ENCODE measurements at regions not wholly inside any gene's neighbourhood (a gene's known extent, or its start where the extent isn't known, plus 50 kb on each side); places are given as distances from the start of the nearest gene placed in this dataset.

- no peak for TF ChIP-seq CTCF (IDR thresholded peaks at IDR 0.05)
- no peak for TF ChIP-seq POLR2A (IDR thresholded peaks at IDR 0.05)
Measured at GRCh38 chr13:78829821-78830220, 170.9 kb upstream of the OBI1 start.
